Choroid plexus epithelial cell (primary cell): ENCODE measurements at regions not wholly inside any gene's neighbourhood (a gene's known extent, or its start where the extent isn't known, plus 50 kb on each side); places are given as distances from the start of the nearest gene placed in this dataset.

Experiments used
- DNase-seq: peaks from one replicate; pipeline ENCODE4 v3.0.0-alpha.2; 2010; ENCODE audit warnings: low read depth
- H3K4me3 ChIP-seq: 2 replicates; pipeline ENCODE4 v1.5.1; 2011; ENCODE audit warnings: low read depth, mild to moderate bottlenecking, control low read depth, low read length, moderate library complexity
- TF ChIP-seq, protein P1 (sequence below): conservative IDR thresholded peaks from 2 replicates; pipeline ENCODE4 v1.5.1; 2011; ENCODE audit warnings: low read depth, mild to moderate bottlenecking, control low read depth, inconsistent platforms, low read length, moderate library complexity

DNA sequence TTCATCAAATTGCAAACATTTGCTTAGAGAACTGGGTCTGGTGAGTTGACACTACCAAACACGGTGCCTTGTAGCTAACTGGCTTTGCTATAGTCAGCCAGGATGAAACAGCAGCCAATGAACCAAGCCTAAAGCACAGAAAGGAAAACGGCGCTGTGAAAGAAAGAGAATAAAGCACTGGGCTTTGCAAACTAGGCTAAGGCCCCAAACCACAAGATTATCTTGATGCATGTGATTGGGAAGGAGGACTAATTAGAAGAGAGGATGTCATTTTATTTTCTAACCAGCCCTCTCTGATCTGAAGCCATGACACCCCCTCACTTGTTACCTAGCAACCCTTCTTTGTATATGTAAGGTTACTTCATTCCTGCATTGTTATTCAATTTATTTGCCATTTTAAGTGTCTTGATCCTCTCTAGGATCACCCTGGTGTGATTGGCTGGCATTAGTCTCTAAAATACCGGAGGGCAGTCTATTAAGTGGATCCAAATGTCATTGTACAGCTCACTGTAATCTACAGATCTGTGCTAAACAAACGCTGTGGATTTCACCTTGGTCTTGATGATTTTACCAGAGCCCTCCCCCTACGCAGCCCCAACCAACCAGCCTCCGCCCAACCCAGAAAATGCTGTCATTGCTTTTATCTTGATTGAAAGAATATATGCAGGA, 395.4 kb upstream of the ACVR2A start:
- DNase-seq = no peak
- TF ChIP-seq, protein P1, sequence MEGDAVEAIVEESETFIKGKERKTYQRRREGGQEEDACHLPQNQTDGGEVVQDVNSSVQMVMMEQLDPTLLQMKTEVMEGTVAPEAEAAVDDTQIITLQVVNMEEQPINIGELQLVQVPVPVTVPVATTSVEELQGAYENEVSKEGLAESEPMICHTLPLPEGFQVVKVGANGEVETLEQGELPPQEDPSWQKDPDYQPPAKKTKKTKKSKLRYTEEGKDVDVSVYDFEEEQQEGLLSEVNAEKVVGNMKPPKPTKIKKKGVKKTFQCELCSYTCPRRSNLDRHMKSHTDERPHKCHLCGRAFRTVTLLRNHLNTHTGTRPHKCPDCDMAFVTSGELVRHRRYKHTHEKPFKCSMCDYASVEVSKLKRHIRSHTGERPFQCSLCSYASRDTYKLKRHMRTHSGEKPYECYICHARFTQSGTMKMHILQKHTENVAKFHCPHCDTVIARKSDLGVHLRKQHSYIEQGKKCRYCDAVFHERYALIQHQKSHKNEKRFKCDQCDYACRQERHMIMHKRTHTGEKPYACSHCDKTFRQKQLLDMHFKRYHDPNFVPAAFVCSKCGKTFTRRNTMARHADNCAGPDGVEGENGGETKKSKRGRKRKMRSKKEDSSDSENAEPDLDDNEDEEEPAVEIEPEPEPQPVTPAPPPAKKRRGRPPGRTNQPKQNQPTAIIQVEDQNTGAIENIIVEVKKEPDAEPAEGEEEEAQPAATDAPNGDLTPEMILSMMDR = no peak
- H3K4me3 ChIP-seq = no peak overlapping the region

DNA sequence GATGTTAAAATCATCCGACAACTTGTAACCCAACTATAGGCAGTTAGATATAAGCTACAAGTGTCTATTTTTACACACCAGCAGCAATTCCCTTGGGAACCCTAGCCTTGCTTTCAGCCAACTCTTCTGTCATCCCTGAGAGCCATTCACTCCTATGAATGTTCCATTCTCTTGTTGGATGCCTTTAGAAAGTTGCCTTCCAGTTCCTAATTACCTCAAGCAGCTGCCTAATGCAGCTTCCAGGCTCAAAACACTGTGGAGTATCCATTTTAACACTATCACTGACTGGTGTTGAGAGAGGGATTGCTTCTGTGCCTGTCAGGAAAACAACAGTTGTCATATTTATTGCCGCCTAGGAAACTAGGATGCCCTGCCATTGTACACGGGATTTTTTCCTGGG, 402.0 kb upstream of the ACVR2A start:
- TF ChIP-seq, protein P1 = no peak
- no peak overlapping the region for H3K4me3 ChIP-seq
- DNase-seq = no peak

DNA sequence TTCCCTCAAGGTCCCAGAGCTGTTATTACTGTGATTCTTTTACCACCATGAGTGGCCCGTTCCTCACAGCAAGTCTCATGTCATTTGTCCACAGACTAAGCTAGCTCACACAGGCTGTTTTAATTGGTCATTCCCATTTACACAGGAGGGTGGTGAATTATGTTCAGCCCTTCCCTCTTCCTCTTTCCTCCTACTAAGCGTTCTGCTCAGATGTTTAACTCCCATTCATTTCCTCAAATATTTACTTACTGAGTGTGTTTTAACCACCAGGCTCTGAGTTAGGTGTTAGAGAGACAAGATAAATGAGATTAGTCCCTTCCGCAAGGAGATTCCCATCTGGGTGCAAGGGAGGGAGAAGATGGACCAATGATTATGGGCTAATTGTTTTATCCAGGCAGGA, 403.6 kb upstream of the ACVR2A start:
- TF ChIP-seq, protein P1 = no peak
- no peak overlapping the region for H3K4me3 ChIP-seq
- no peak for DNase-seq

DNA sequence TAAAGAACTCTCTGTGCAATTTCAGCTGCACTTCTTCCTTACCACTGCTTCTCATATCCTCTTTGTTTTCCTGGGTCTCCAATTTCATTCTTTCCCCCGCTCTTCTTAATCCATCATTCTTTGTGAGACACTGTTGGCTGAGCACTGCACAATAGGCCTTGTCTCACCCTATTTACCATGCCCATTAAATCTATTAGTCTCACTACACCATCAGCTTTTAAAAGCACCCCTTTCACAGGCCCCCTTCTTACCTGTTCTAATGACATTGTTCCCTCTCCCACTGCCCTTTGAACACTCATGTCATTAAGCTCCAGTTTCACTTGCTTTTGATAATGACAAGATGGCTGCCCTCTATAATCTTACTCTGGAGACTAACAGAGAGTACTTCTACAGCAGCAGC, 404.1 kb upstream of the ACVR2A start:
- no peak overlapping the region for H3K4me3 ChIP-seq
- TF ChIP-seq, protein P1 = no peak
- no peak for DNase-seq

DNA sequence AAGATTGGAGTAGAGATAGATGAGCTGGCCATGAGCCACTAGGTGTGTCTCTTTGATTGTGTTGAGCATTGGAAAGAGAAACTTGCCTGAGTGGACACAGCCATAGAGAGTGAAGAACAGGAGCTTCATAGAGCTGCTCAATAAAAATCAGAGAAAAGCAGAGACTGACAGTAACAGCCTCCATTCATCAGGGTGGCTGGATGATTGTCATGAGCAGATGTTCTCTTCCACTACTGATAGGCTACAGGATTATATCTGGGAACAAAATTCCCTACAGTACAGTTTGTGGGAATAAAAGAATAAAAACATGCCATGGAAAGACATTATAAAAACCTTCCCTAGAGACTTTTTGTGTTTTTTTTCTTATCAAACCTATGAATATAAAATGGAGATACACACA, 404.8 kb upstream of the ACVR2A start:
- no peak overlapping the region for H3K4me3 ChIP-seq
- TF ChIP-seq, protein P1 = no peak
- DNase-seq = no peak

DNA sequence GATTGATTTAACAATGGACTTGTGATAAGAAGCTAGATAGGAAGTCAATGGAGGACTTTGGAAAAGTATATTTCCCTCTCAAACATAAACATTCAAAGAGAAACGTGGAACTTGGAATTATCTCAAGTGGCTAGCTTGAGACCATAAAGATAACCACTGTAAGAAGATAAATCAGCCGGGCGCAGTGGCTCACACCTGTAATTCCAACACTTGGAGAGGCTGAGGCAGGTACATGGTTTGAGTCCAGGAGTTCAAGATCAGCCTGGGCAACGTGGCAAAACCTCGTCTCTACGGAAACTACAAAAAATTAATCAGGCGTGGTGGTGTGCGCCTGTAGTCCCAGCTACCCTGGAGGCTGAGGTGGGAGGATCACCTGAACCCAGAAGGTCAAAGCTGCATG, 405.9 kb upstream of the ACVR2A start:
- DNase-seq = no peak
- TF ChIP-seq, protein P1 = no peak
- H3K4me3 ChIP-seq = no peak overlapping the region

DNA sequence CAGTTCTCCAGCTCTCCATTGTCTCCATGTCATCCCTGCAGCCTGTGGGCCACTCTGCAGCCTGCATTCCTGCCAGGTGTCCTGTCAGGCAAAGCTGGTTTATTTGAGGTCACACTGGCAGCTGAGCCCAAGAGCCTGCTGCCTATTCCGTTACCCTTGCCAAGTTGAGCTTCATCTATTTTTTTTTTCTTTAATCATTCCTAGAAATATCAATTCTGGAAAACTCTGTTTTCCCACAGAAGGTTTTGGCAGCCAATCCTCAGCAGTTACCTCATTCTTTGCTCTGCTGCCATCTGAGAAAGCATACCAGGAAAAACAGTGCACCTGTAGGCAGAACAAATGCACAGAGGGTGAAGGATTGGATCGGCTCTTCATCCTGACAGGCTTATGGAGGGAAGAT, 411.0 kb upstream of the ACVR2A start:
- TF ChIP-seq, protein P1 = no peak
- H3K4me3 ChIP-seq = no peak overlapping the region
- no peak for DNase-seq
